ENCODE measurements at regions not wholly inside any gene's neighbourhood (a gene's known extent, or its start where the extent isn't known, plus 50 kb on each side); places are given as distances from the start of the nearest gene placed in this dataset.
"Not testable (repeated sequence)": the region's sequence is repeated elsewhere in the genome, so short reads cannot be mapped to it uniquely, and the experiment has no call there.

DNA sequence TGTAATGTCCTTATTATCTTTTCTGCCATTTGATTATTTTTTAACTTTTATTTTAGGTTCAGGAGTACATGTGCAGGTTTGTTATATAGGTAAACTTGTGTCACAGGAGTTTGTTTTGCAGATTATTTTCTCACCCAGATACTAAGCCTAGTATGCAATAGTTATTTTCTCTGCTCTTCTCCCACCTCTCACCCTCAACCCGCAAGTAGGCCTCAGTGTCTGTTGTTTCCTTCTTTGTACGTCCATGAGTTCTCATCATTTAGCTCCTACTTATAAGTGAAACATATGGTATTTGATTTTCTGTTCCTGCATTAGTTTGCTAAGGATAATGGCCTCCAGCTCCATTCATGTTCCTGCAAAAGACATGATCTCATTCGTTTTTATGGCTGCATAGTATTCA lies 270.0 kb downstream of the BTG1 start:
- DNase-seq, H3K27me3 Mint-ChIP-seq, H3K4me3 Mint-ChIP-seq, H3K27ac Mint-ChIP-seq, POLR2A ChIA-PET: not testable (repeated sequence)
- H3K9me3 Mint-ChIP-seq, result peaks cover 43% of the 10 kb centered on the region
- H3K36me3 Mint-ChIP-seq (ENCODE audit: low read depth), result peaks cover 36% of the 10 kb centered on the region
- CTCF ChIA-PET, result interaction anchor here (1.4 to 3.7 kb wide), 4 partner anchors 9 to 532 kb away, joined by 3 to 15 read pairs (median 4); no protein-coding TSS in a partner anchor
- peaks cover 62% of the 10 kb centered on the region for H3K4me1 Mint-ChIP-seq

- Mint-ChIP-seq H3K36me3 (ENCODE audit: low read depth) (peaks cover 31% of the 10 kb centered on the region), H3K4me1 (peaks cover 53% of the 10 kb centered on the region), H3K27ac (no peak overlapping the region), H3K27me3 (no peaks in the 10 kb centered on the region), H3K9me3 (peaks cover 38% of the 10 kb centered on the region), H3K4me3 (no peak overlapping the region)
- POLR2A ChIA-PET, result interaction anchor here (0.6 kb wide), 1 partner anchor 27 kb away, joined by 3 read pairs; no protein-coding TSS in a partner anchor
- DNase-seq, result no peak
- CTCF ChIA-PET, result interaction anchor here (1.3 to 3.7 kb wide), 3 partner anchors 8 to 62 kb away, joined by 4 to 15 read pairs (median 4); no protein-coding TSS in a partner anchor
Observed at GRCh38 chr12:91874086-91874865, 271.4 kb downstream of the BTG1 start.

- Mint-ChIP-seq H3K36me3 (ENCODE audit: low read depth) (peaks cover 21% of the 10 kb centered on the region), H3K4me3 (no peak overlapping the region), H3K27ac (no peak overlapping the region), H3K27me3 (no peaks in the 10 kb centered on the region), H3K4me1 (peaks cover 32% of the 10 kb centered on the region), H3K9me3 (peaks cover 36% of the 10 kb centered on the region)
- CTCF ChIA-PET, result no interaction called here
- POLR2A ChIA-PET, result no interaction called here
- DNase-seq, result no peak
Observed at GRCh38 chr12:91871751-91872150, 273.9 kb downstream of the BTG1 start.

GRCh38 chr12:91870872-91871707 lies 274.6 kb downstream of the BTG1 start:
- H3K36me3 Mint-ChIP-seq (ENCODE audit: low read depth), result peaks cover 20% of the 10 kb centered on the region

GRCh38 chr12:91868054-91868453 lies 277.6 kb downstream of the BTG1 start:
- Mint-ChIP-seq H3K36me3 (ENCODE audit: low read depth) (peaks cover 10% of the 10 kb centered on the region), H3K27ac (no peak overlapping the region), H3K9me3 (peaks cover 25% of the 10 kb centered on the region), H3K4me1 (peaks cover 16% of the 10 kb centered on the region), H3K4me3 (no peak overlapping the region), H3K27me3 (no peaks in the 10 kb centered on the region)
- POLR2A ChIA-PET, result no interaction called here
- CTCF ChIA-PET, result interaction anchor here (1.1 to 4.0 kb wide), 2 partner anchors 8 to 15 kb away, joined by 4 to 15 read pairs; no protein-coding TSS in a partner anchor
- DNase-seq, result no peak

More at GRCh38 chr12:91870872-91871707, 274.6 kb downstream of the BTG1 start:
- Mint-ChIP-seq H3K4me1 (peaks cover 25% of the 10 kb centered on the region), H3K9me3 (peaks cover 41% of the 10 kb centered on the region), H3K27me3 (no peaks in the 10 kb centered on the region), H3K27ac (peak overlapping the region; percentile 21), H3K4me3 (no peak overlapping the region)
- DNase-seq, result no peak
- ChIA-PET CTCF (no interaction called here), POLR2A (no interaction called here)

GRCh38 chr12:91866566-91866965 lies 279.1 kb downstream of the BTG1 start:
- Mint-ChIP-seq H3K9me3 (peaks cover 16% of the 10 kb centered on the region), H3K27ac (no peak overlapping the region), H3K4me3 (no peak overlapping the region), H3K4me1 (peaks cover 13% of the 10 kb centered on the region), H3K27me3 (no peaks in the 10 kb centered on the region), H3K36me3 (ENCODE audit: low read depth) (peaks cover 4% of the 10 kb centered on the region)
- DNase-seq, result no peak
- ChIA-PET CTCF (interaction anchor here (1.0 to 4.0 kb wide), 4 partner anchors 9 to 28 kb away, joined by 3 to 15 read pairs (median 4); no protein-coding TSS in a partner anchor), POLR2A (no interaction called here)

DNA sequence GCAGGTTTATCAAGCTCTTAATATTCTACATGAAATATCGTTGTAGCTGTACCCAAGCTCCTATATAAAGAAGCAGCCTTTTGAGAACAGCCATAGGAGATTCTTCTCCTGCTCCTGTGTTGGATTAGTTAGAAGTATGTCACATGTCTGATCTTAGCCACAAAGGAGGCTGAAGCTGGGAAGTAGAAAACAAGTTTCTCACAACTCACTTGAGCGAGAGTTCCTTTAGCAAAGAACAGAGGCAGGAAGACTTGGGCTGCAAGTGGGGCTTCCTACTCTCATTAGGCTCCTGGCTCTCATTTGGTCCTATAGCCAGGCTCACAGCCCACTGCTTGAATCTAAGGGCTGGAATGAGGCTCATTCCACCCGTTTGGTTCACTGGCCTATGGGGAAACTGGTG lies 281.9 kb downstream of the BTG1 start:
- Mint-ChIP-seq H3K36me3 (ENCODE audit: low read depth) (peaks cover 2% of the 10 kb centered on the region), H3K27ac (no peak overlapping the region), H3K9me3 (peaks cover 16% of the 10 kb centered on the region), H3K4me3 (no peak overlapping the region), H3K4me1 (peaks cover 7% of the 10 kb centered on the region), H3K27me3 (no peaks in the 10 kb centered on the region)
- ChIA-PET POLR2A (no interaction called here), CTCF (interaction anchor here (1.0 to 1.1 kb wide), 2 partner anchors 11 to 13 kb away, joined by 3 to 4 read pairs; no protein-coding TSS in a partner anchor)
- no peak for DNase-seq

DNA sequence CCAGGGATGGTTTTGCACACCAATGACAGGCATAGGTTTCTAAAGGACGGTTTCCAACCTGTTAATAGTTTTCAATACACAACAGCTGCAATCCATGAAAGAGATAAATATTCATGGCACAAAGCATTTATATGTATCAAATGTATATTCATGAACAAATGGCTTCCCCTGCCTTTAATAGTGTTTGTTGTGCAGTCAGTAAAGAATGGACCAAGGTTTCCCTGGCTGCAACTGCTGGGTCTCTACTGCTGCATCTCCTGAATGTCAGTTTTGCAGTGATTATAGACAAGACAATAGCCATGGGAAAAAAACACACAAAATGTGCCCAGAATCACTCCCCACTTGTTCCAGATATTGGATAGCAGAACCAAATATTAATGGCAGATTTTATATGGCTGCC lies 284.1 kb downstream of the BTG1 start:
- peaks cover 7% of the 10 kb centered on the region for H3K4me1 Mint-ChIP-seq
- DNase-seq, result no peak
- H3K27ac Mint-ChIP-seq, result no peak overlapping the region
- H3K4me3 Mint-ChIP-seq, result no peak overlapping the region
- peaks cover 10% of the 10 kb centered on the region for H3K9me3 Mint-ChIP-seq
- POLR2A ChIA-PET, result no interaction called here
- H3K36me3 Mint-ChIP-seq (ENCODE audit: low read depth), result no peaks in the 10 kb centered on the region
- no peaks in the 10 kb centered on the region for H3K27me3 Mint-ChIP-seq
- CTCF ChIA-PET, result no interaction called here

GRCh38 chr12:91859347-91859746 lies 286.3 kb downstream of the BTG1 start:
- Mint-ChIP-seq H3K4me3 (no peak overlapping the region), H3K9me3 (peaks cover 6% of the 10 kb centered on the region), H3K36me3 (ENCODE audit: low read depth) (no peaks in the 10 kb centered on the region), H3K27me3 (no peaks in the 10 kb centered on the region), H3K4me1 (peaks cover 7% of the 10 kb centered on the region), H3K27ac (no peak overlapping the region)
- DNase-seq, result no peak
- ChIA-PET CTCF (interaction anchor here (1.0 to 1.8 kb wide), 2 partner anchors 21 to 35 kb away, joined by 3 to 4 read pairs; no protein-coding TSS in a partner anchor), POLR2A (no interaction called here)

- H3K4me1 Mint-ChIP-seq, result peaks cover 7% of the 10 kb centered on the region
- H3K27me3 Mint-ChIP-seq, result no peaks in the 10 kb centered on the region
- H3K9me3 Mint-ChIP-seq, result peaks cover 6% of the 10 kb centered on the region
- no peak overlapping the region for H3K27ac Mint-ChIP-seq
- no peak for DNase-seq
- H3K36me3 Mint-ChIP-seq (ENCODE audit: low read depth), result no peaks in the 10 kb centered on the region
- ChIA-PET POLR2A (no interaction called here), CTCF (no interaction called here)
- H3K4me3 Mint-ChIP-seq, result no peak overlapping the region
Observed at GRCh38 chr12:91857813-91858542, 287.7 kb downstream of the BTG1 start.

DNA sequence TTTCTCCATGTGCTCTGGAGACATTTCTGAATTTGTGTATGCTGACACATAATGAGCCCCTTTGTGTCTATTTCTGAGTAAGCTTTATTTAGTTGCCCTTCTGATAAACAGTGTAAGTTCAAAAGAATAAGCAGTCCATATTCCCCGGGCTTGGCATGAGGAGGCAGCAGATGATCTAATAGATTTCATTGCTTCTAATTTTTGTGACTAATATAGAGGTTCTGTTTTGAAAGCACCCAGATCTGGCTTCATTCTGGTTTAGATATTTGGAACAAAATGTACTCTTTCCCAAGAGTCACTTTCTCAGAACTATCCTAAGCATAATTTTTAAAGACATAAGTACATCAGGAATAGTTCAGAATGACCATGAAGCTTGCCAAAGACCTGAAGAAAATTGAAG lies 290.9 kb downstream of the BTG1 start:
- Mint-ChIP-seq H3K27ac (no peak overlapping the region), H3K9me3 (peaks cover 4% of the 10 kb centered on the region), H3K4me3 (no peak overlapping the region), H3K27me3 (no peaks in the 10 kb centered on the region), H3K36me3 (ENCODE audit: low read depth) (no peaks in the 10 kb centered on the region), H3K4me1 (peaks cover 4% of the 10 kb centered on the region)
- ChIA-PET CTCF (no interaction called here), POLR2A (no interaction called here)
- DNase-seq, result no peak

- H3K9me3 Mint-ChIP-seq, result no peaks in the 10 kb centered on the region
- no peak overlapping the region for H3K27ac Mint-ChIP-seq
- no peak overlapping the region for H3K4me3 Mint-ChIP-seq
- H3K27me3 Mint-ChIP-seq, result no peaks in the 10 kb centered on the region
- ChIA-PET POLR2A (no interaction called here), CTCF (interaction anchor here (1.3 kb wide), 1 partner anchor 15 kb away, joined by 4 read pairs; no protein-coding TSS in a partner anchor)
- H3K36me3 Mint-ChIP-seq (ENCODE audit: low read depth), result no peaks in the 10 kb centered on the region
- H3K4me1 Mint-ChIP-seq, result peaks cover 4% of the 10 kb centered on the region
- no peak for DNase-seq
Observed at GRCh38 chr12:91853350-91854127, 292.1 kb downstream of the BTG1 start.

All from activated CD4-positive, alpha-beta T cell treated with anti-CD3 and anti-CD28 coated beads, Interleukin-2, amount 10 ng/mL, durations not matched to agents 7 days and 5 days (primary cell).